PC-3 (cell line): ENCODE measurements at regions not wholly inside any gene's neighbourhood (a gene's known extent, or its start where the extent isn't known, plus 50 kb on each side); places are given as distances from the start of the nearest gene placed in this dataset.

Source experiments
- ATAC-seq: fragments of 200-7000 bp; cut with Tn5 transposase; 2 replicates; pipeline ENCODE4 v1.9.1; 2020; ENCODE audit warnings: mild to moderate bottlenecking, moderate library complexity
- BruUV-seq: library from RNA; stranded (reverse); fragments of 400-500 nt; replicated peaks from 2 replicates; lab custom pipeline; 2021; lab: Mats Ljungman, UMichigan
- CTCF ChIA-PET: fragments of 300-600 bp; sonication (Branson Sonifier 250); formaldehyde crosslinking; loops from one replicate; lab custom pipeline; 2022; ENCODE audit warnings: antibody characterized with exemption; lab: Charles Lee
- POLR2A ChIA-PET: fragments of 300-600 bp; sonication (Branson Sonifier 250); formaldehyde crosslinking; loops from one replicate; lab custom pipeline; 2022; ENCODE audit warnings: antibody characterized with exemption; ENCODE audit not compliant: unreplicated experiment; lab: Charles Lee
- DNase-seq: peaks from one replicate; pipeline ENCODE4 v3.0.0-alpha.2; 2015
- H2AFZ ChIP-seq: fragments of 300-600 bp; sonication (generic); 2 replicates; pipeline ENCODE4 v1.6.0; 2016; ENCODE audit warnings: antibody characterized with exemption, low read length
- H3F3A ChIP-seq: fragments of 300-600 bp; sonication (generic); one replicate; pipeline ENCODE4 v1.6.0; 2017; ENCODE audit warnings: antibody characterized with exemption, low read length, control low read depth, mild to moderate bottlenecking; ENCODE audit not compliant: unreplicated experiment
- H3K27ac ChIP-seq: fragments of 300-600 bp; sonication (generic); 2 replicates; pipeline ENCODE4 v1.5.1; 2016; ENCODE audit warnings: mild to moderate bottlenecking, low read length
- H3K27me3 ChIP-seq: fragments of 300-600 bp; sonication (generic); 2 replicates; pipeline ENCODE4 v1.6.1; 2016; ENCODE audit warnings: low read length, mixed read lengths
- H3K36me3 ChIP-seq: fragments of 300-600 bp; sonication (generic); 2 replicates; pipeline ENCODE4 v1.6.1; 2016; ENCODE audit warnings: low read depth, mixed run types, low read length, mixed read lengths
- H3K4me1 ChIP-seq: fragments of 300-600 bp; sonication (generic); 2 replicates; pipeline ENCODE4 v1.5.1; 2016; ENCODE audit warnings: low read length; ENCODE audit not compliant: insufficient read depth
- H3K4me2 ChIP-seq: fragments of 300-600 bp; sonication (generic); 2 replicates; pipeline ENCODE4 v1.6.0; 2016; ENCODE audit warnings: low read length
- H3K4me3 ChIP-seq: fragments of 300-600 bp; sonication (generic); 2 replicates; pipeline ENCODE4 v1.5.1; 2016; ENCODE audit warnings: mild to moderate bottlenecking, low read length, mixed read lengths
- H3K79me2 ChIP-seq: fragments of 300-600 bp; sonication (generic); 2 replicates; pipeline ENCODE4 v1.6.1; 2017; ENCODE audit warnings: low read length, mixed read lengths
- H3K9ac ChIP-seq: fragments of 300-600 bp; sonication (generic); 2 replicates; pipeline ENCODE4 v1.6.0; 2016; ENCODE audit warnings: mild to moderate bottlenecking, low read length
- H3K9me2 ChIP-seq: fragments of 300-600 bp; sonication (generic); replicated peaks from 2 replicates; pipeline ENCODE4 v1.6.1; 2016; ENCODE audit warnings: mixed run types, low read length, mixed read lengths
- H3K9me3 ChIP-seq: fragments of 300-600 bp; sonication (generic); 2 replicates; pipeline ENCODE4 v1.6.1; 2016; ENCODE audit warnings: low read length, mixed read lengths
- H4K20me1 ChIP-seq: fragments of 300-600 bp; sonication (generic); 2 replicates; pipeline ENCODE4 v1.6.1; 2016; ENCODE audit warnings: low read length, mixed read lengths
- EZH2 ChIP-seq: fragments of 300-600 bp; sonication (generic); IDR thresholded peaks from one replicate; pipeline ENCODE4 v1.6.1; 2017; ENCODE audit warnings: antibody characterized with exemption, mild to moderate bottlenecking, low read length; ENCODE audit not compliant: unreplicated experiment
- EZH2phosphoT487 ChIP-seq: fragments of 300-600 bp; sonication (generic); IDR thresholded peaks from 2 replicates; pipeline ENCODE4 v1.6.1; 2018; ENCODE audit warnings: mild to moderate bottlenecking, antibody characterized with exemption, low read length, borderline replicate concordance
- intact Hi-C: fragments of 100-400 bp; cut with micrococcal nuclease; formaldehyde crosslinking; loops from 2 replicates; pipeline ENCODE4 v1.9.0; 2023
- TF ChIP-seq, protein P1 (sequence below): fragments of 300-600 bp; sonication (generic); conservative IDR thresholded peaks from 2 replicates; pipeline ENCODE4 v1.5.1; 2017; ENCODE audit warnings: antibody characterized with exemption, low read depth, mild to moderate bottlenecking, low read length

DNA sequence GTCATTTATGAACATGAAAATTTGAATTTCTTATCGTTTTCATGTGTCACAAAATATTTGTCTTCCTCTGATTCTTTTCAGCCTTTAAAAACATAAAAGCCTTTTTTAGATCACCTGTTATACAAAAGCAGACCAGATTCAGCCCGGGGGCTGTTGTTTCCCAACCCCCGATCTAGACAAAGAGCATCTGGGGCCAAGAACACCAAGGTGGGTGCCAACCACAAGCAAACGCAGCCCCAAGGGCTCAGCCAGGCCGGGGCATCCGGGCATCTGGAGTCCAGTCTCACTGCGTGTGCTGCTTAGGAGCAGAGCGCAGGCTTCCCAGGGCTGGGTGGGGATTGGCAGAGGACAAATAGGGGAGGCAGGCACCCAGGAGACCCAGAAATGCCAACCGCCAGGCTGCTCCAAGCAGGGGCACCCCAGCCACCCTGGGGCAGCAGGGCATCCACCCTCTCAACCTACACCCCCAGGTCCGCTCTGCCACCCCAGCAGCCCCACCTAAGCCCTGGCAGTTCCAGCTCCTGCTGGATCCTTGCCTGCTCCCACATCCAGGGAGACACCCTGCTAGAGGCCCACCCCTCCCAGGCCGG lies 78.0 kb downstream of the HMX1 start:
- intact Hi-C loops: no loop called here
- ATAC-seq: no peak
- no TSS peak for BruUV-seq
- Histone ChIP-seq H3K4me1 (no peaks in the 10 kb centered on the region), H3K9me2 (no peaks in the 10 kb centered on the region), H3K9ac (no peak overlapping the region), H3K27me3 (no peaks in the 10 kb centered on the region), H3F3A (no peaks in the 10 kb centered on the region), H4K20me1 (no peaks in the 10 kb centered on the region), H3K36me3 (no peaks in the 10 kb centered on the region), H3K4me3 (no peak overlapping the region), H3K27ac (no peak overlapping the region), H3K4me2 (no peak overlapping the region), H3K79me2 (no peaks in the 10 kb centered on the region), H3K9me3 (no peaks in the 10 kb centered on the region), H2AFZ (no peak overlapping the region)
- POLR2A ChIA-PET: no interaction called here
- no peak for DNase-seq
- CTCF ChIA-PET: no interaction called here
- TF ChIP-seq EZH2 (no peak), EZH2phosphoT487 (no peak)
- TF ChIP-seq, protein P1, sequence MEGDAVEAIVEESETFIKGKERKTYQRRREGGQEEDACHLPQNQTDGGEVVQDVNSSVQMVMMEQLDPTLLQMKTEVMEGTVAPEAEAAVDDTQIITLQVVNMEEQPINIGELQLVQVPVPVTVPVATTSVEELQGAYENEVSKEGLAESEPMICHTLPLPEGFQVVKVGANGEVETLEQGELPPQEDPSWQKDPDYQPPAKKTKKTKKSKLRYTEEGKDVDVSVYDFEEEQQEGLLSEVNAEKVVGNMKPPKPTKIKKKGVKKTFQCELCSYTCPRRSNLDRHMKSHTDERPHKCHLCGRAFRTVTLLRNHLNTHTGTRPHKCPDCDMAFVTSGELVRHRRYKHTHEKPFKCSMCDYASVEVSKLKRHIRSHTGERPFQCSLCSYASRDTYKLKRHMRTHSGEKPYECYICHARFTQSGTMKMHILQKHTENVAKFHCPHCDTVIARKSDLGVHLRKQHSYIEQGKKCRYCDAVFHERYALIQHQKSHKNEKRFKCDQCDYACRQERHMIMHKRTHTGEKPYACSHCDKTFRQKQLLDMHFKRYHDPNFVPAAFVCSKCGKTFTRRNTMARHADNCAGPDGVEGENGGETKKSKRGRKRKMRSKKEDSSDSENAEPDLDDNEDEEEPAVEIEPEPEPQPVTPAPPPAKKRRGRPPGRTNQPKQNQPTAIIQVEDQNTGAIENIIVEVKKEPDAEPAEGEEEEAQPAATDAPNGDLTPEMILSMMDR: no peak

DNA sequence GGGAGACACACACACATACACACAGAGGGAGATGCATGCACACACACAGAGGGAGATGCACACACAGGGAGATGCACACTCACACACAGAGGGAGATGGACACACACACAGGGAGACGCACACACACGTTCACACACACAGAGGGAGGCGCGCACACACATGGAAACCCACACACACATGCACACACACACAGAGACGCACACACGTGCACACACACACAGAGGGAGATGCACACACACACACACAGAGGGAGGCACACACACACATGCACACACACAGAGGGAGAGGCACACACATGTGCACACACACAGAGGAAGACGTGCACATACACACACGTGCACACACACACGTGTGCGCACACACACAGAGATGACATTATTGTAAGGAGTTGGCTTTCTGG lies 79.1 kb downstream of the HMX1 start:
- Histone ChIP-seq H3K4me2 (no peak overlapping the region), H3K9me2 (no peaks in the 10 kb centered on the region), H3K9ac (no peak overlapping the region), H3K27ac (no peak overlapping the region), H3F3A (no peaks in the 10 kb centered on the region), H3K36me3 (no peaks in the 10 kb centered on the region), H3K79me2 (no peaks in the 10 kb centered on the region), H3K27me3 (no peaks in the 10 kb centered on the region), H3K4me1 (no peaks in the 10 kb centered on the region), H4K20me1 (no peaks in the 10 kb centered on the region), H3K4me3 (no peak overlapping the region), H3K9me3 (no peaks in the 10 kb centered on the region), H2AFZ (no peak overlapping the region)
- ATAC-seq: no peak
- no peak for DNase-seq
- ChIA-PET CTCF (no interaction called here), POLR2A (no interaction called here)
- intact Hi-C loops: no loop called here
- TF ChIP-seq, protein P1: no peak
- TF ChIP-seq EZH2phosphoT487 (no peak), EZH2 (no peak)
- no TSS peak for BruUV-seq

DNA sequence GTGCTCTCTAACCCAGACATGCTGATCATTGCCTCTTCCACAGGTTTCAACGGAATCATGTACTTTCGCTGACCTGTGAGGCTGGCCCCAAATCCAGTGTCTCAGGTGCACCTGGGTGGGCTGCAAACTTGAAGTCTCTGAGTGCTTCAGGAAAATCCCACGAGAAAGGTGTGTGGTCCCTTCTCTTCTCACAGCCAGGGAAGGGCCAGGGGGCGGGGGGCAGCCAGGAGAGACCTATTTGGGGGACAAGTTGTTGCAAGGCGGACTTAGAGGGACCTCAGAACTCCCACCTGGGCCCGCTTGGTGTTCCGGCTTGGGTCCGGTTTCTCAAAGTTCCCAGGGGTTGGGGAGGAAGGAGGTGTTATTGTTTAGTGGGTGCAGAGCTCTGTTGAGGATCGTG lies 80.0 kb downstream of the HMX1 start:
- Histone ChIP-seq H3K4me3 (no peak overlapping the region), H3K36me3 (no peaks in the 10 kb centered on the region), H3K9me3 (no peaks in the 10 kb centered on the region), H3K9ac (no peak overlapping the region), H3F3A (no peaks in the 10 kb centered on the region), H3K4me1 (no peaks in the 10 kb centered on the region), H3K27ac (no peak overlapping the region), H3K27me3 (peaks cover 6% of the 10 kb centered on the region), H3K4me2 (no peak overlapping the region), H2AFZ (no peak overlapping the region), H4K20me1 (no peaks in the 10 kb centered on the region), H3K9me2 (no peaks in the 10 kb centered on the region), H3K79me2 (no peaks in the 10 kb centered on the region)
- ChIA-PET CTCF (no interaction called here), POLR2A (no interaction called here)
- intact Hi-C loops: no loop called here
- TF ChIP-seq EZH2phosphoT487 (no peak), EZH2 (no peak)
- TF ChIP-seq, protein P1: no peak
- DNase-seq (no peak), ATAC-seq (no peak)
- no TSS peak for BruUV-seq
